ENCODE measurements at regions not wholly inside any gene's neighbourhood (a gene's known extent, or its start where the extent isn't known, plus 50 kb on each side); places are given as distances from the start of the nearest gene placed in this dataset.
"Not testable (repeated sequence)": the region's sequence is repeated elsewhere in the genome, so short reads cannot be mapped to it uniquely, and the experiment has no call there.

- Histone ChIP-seq H3K27me3 (ENCODE audit: control insufficient read depth, insufficient read depth, low read length) (peaks cover 3% of the 10 kb centered on the region), H3K4me3 (ENCODE audit: low read depth, low read length) (no peak overlapping the region), H3K36me3 (ENCODE audit: control insufficient read depth, insufficient read depth, low read length) (no peaks in the 10 kb centered on the region)
- FAIRE-seq (no peak), DNase-seq (ENCODE audit: low read depth) (peak; percentile 33)
- TF ChIP-seq, protein P1, sequence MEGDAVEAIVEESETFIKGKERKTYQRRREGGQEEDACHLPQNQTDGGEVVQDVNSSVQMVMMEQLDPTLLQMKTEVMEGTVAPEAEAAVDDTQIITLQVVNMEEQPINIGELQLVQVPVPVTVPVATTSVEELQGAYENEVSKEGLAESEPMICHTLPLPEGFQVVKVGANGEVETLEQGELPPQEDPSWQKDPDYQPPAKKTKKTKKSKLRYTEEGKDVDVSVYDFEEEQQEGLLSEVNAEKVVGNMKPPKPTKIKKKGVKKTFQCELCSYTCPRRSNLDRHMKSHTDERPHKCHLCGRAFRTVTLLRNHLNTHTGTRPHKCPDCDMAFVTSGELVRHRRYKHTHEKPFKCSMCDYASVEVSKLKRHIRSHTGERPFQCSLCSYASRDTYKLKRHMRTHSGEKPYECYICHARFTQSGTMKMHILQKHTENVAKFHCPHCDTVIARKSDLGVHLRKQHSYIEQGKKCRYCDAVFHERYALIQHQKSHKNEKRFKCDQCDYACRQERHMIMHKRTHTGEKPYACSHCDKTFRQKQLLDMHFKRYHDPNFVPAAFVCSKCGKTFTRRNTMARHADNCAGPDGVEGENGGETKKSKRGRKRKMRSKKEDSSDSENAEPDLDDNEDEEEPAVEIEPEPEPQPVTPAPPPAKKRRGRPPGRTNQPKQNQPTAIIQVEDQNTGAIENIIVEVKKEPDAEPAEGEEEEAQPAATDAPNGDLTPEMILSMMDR (IDR thresholded peaks at IDR 0.05; ENCODE audit: insufficient read depth, low read length, severe bottlenecking), result peak; percentile 46
These were observed 86.6 kb upstream of the C7orf33 start for GRCh38 chr7:148503900-148504487.

DNA sequence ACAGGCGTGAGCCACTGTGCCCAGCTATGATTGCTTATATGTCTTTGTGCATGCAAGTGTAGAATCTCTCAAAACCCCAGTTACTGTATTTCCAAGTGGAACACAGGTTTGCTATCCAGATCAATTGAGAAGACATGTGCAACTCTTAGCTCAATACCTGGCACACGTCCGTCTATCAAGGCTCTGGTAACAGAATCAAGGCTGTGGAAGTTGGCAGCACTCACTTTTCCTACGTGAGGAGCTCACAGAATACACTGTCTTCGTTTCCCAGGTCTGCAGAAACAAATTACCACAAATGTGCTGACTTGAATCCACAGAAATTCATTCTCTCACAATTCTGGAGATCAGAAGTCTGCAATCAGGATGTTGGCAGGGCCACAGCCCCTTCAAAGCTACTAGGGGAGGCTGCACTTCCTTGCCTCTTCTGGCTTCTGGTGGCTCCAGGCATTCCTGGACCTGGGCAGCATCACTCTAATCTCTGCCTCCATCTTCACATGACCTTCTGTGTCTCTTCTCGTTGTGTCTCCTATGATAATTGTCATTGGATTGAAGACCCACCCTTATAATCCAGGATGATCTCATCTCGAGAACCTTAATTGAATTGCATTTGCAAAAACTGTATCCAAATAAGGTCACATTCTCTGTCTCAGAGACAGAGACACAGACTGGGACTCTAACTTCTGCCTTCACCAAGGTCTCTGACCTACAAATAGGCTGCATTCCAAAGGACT is 84.8 kb upstream of the C7orf33 start:
- Histone ChIP-seq H3K36me3 (ENCODE audit: control insufficient read depth, insufficient read depth, low read length) (no peaks in the 10 kb centered on the region), H3K4me3 (ENCODE audit: low read depth, low read length) (no peak overlapping the region), H3K27me3 (ENCODE audit: control insufficient read depth, insufficient read depth, low read length) (peaks cover 3% of the 10 kb centered on the region)
- FAIRE-seq (no peak), DNase-seq (ENCODE audit: low read depth) (no peak)
- TF ChIP-seq, protein P1 (IDR thresholded peaks at IDR 0.05; ENCODE audit: insufficient read depth, low read length, severe bottlenecking), result no peak

DNA sequence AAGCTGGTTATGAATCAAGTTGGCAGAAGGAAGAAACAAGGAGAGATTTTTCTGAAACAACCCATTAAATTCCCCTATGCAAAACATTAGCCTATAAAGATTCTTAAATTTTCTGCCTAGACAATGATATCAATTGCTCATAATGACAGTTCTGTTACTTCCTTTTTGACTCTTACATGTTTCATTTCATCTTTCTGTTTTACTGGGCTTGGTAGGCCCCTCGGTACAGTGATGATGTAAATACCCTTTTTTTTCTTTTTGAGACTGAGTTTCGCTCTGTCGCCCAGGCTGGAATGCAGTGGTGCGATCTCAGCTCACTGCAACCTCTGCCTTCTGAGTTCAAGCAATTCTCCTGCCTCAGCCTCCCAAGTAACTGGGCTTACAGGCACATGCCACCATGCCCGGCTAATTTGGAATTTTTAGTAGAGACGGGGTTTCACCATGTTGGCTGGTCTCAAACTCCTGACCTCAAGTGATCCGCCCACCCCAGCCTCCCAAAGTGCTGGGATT is 83.4 kb upstream of the C7orf33 start:
- FAIRE-seq; DNase-seq (ENCODE audit: low read depth); H3K36me3 ChIP-seq (ENCODE audit: control insufficient read depth, insufficient read depth, low read length); H3K27me3 ChIP-seq (ENCODE audit: control insufficient read depth, insufficient read depth, low read length); H3K4me3 ChIP-seq (ENCODE audit: low read depth, low read length): not testable (repeated sequence)

- Histone ChIP-seq H3K27me3 (ENCODE audit: control insufficient read depth, insufficient read depth, low read length) (no peaks in the 10 kb centered on the region), H3K4me3 (ENCODE audit: low read depth, low read length) (no peak overlapping the region), H3K36me3 (ENCODE audit: control insufficient read depth, insufficient read depth, low read length) (no peaks in the 10 kb centered on the region)
- FAIRE-seq, result no peak
- no peak for DNase-seq (ENCODE audit: low read depth)
- TF ChIP-seq, protein P1 (IDR thresholded peaks at IDR 0.05; ENCODE audit: insufficient read depth, low read length, severe bottlenecking), result no peak
These were observed 82.8 kb upstream of the C7orf33 start for GRCh38 chr7:148507787-148508186.

- TF ChIP-seq, protein P1 (IDR thresholded peaks at IDR 0.05; ENCODE audit: insufficient read depth, low read length, severe bottlenecking), result no peak
- DNase-seq (ENCODE audit: low read depth), result no peak
- no peak overlapping the region for H3K4me3 ChIP-seq (ENCODE audit: low read depth, low read length)
- no peaks in the 10 kb centered on the region for H3K36me3 ChIP-seq (ENCODE audit: control insufficient read depth, insufficient read depth, low read length)
- no peak for FAIRE-seq
- H3K27me3 ChIP-seq (ENCODE audit: control insufficient read depth, insufficient read depth, low read length), result no peaks in the 10 kb centered on the region
These were observed 76.3 kb upstream of the C7orf33 start for GRCh38 chr7:148514236-148514635.

DNA sequence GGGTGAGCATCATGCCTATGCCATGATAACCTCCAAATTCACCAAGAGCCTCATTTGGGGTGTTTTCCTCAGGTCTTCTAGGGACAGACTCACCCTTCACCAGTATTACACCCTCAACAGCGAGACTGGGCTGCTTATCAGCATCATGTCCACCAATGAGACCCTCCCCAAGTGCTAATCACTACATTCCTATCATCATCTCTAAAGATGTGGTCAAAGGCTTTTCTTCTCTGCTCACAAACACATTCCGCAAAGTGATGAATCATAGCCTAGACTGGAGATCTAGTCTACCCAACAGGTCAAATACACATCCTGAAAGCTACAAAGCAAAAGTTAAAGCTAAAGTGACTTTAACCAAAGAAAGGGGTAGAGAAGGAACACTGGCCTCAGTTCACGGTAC is 75.3 kb upstream of the C7orf33 start:
- DNase-seq (ENCODE audit: low read depth) (no peak), FAIRE-seq (no peak)
- TF ChIP-seq, protein P1 (IDR thresholded peaks at IDR 0.05; ENCODE audit: insufficient read depth, low read length, severe bottlenecking), result no peak
- Histone ChIP-seq H3K36me3 (ENCODE audit: control insufficient read depth, insufficient read depth, low read length) (no peaks in the 10 kb centered on the region), H3K27me3 (ENCODE audit: control insufficient read depth, insufficient read depth, low read length) (no peaks in the 10 kb centered on the region), H3K4me3 (ENCODE audit: low read depth, low read length) (no peak overlapping the region)

All from bronchial epithelial cell (primary cell).